T-helper 1 cell treated with Interleukin-12 subunit alpha and Interleukin-12 subunit beta and Interleukin-4 antibody, amounts not matched to agents 30 μg/mL and 1 μg/mL, for 36 hours (primary cell): ENCODE measurements at regions not wholly inside any gene's neighbourhood (a gene's known extent, or its start where the extent isn't known, plus 50 kb on each side); places are given as distances from the start of the nearest gene placed in this dataset.

Source experiments
- H3K27ac Mint-ChIP-seq: one replicate; pipeline ENCODE4 v1.8.0; 2021; ENCODE audit warnings: mild to moderate bottlenecking, mixed read lengths
- H3K27me3 Mint-ChIP-seq: one replicate; pipeline ENCODE4 v1.8.0; 2021; ENCODE audit warnings: low read depth, mixed read lengths
- H3K36me3 Mint-ChIP-seq: one replicate; pipeline ENCODE4 v1.8.0; 2021; ENCODE audit warnings: low read depth, mixed read lengths
- H3K4me1 Mint-ChIP-seq: one replicate; pipeline ENCODE4 v1.8.0; 2021; ENCODE audit warnings: low read depth, mixed read lengths
- H3K4me3 Mint-ChIP-seq: one replicate; pipeline ENCODE4 v1.8.0; 2021; ENCODE audit warnings: mild to moderate bottlenecking, moderate library complexity, mixed read lengths
- H3K9me3 Mint-ChIP-seq: one replicate; pipeline ENCODE4 v1.8.0; 2021; ENCODE audit warnings: mixed read lengths

GRCh38 chr1:3954170-3955169 lies 54.4 kb upstream of the C1orf174 start:
- Mint-ChIP-seq H3K27ac (no peak overlapping the region), H3K9me3 (no peaks in the 10 kb centered on the region), H3K27me3 (no peaks in the 10 kb centered on the region), H3K4me3 (no peak overlapping the region), H3K4me1 (no peaks in the 10 kb centered on the region), H3K36me3 (no peaks in the 10 kb centered on the region)

- Mint-ChIP-seq H3K9me3 (no peaks in the 10 kb centered on the region), H3K27ac (no peak overlapping the region), H3K4me3 (no peak overlapping the region), H3K27me3 (no peaks in the 10 kb centered on the region), H3K4me1 (no peaks in the 10 kb centered on the region), H3K36me3 (no peaks in the 10 kb centered on the region)
Measured at GRCh38 chr1:3955196-3955772, 55.2 kb upstream of the C1orf174 start.

- H3K4me1 Mint-ChIP-seq, result no peaks in the 10 kb centered on the region
- H3K27ac Mint-ChIP-seq, result no peak overlapping the region
- no peaks in the 10 kb centered on the region for H3K9me3 Mint-ChIP-seq
- no peak overlapping the region for H3K4me3 Mint-ChIP-seq
- H3K36me3 Mint-ChIP-seq, result no peaks in the 10 kb centered on the region
- H3K27me3 Mint-ChIP-seq, result no peaks in the 10 kb centered on the region
Measured at GRCh38 chr1:3956527-3957170, 56.6 kb upstream of the C1orf174 start.

GRCh38 chr1:3959361-3959760 lies 59.3 kb upstream of the C1orf174 start:
- Mint-ChIP-seq H3K27ac (no peak overlapping the region), H3K36me3 (no peaks in the 10 kb centered on the region), H3K27me3 (no peaks in the 10 kb centered on the region), H3K9me3 (no peaks in the 10 kb centered on the region), H3K4me1 (no peaks in the 10 kb centered on the region), H3K4me3 (no peak overlapping the region)

GRCh38 chr1:3963554-3963953 lies 63.5 kb upstream of the C1orf174 start:
- Mint-ChIP-seq H3K4me1 (no peaks in the 10 kb centered on the region), H3K36me3 (no peaks in the 10 kb centered on the region), H3K27ac (no peak overlapping the region), H3K9me3 (no peaks in the 10 kb centered on the region), H3K27me3 (no peaks in the 10 kb centered on the region), H3K4me3 (no peak overlapping the region)

GRCh38 chr1:3965693-3966092 lies 65.6 kb upstream of the C1orf174 start:
- H3K4me3 Mint-ChIP-seq, result no peak overlapping the region
- H3K27me3 Mint-ChIP-seq, result no peaks in the 10 kb centered on the region
- H3K4me1 Mint-ChIP-seq, result no peaks in the 10 kb centered on the region
- H3K9me3 Mint-ChIP-seq, result no peaks in the 10 kb centered on the region
- no peaks in the 10 kb centered on the region for H3K36me3 Mint-ChIP-seq
- no peak overlapping the region for H3K27ac Mint-ChIP-seq

- Mint-ChIP-seq H3K4me3 (no peak overlapping the region), H3K36me3 (no peaks in the 10 kb centered on the region), H3K4me1 (no peaks in the 10 kb centered on the region), H3K27me3 (no peaks in the 10 kb centered on the region), H3K9me3 (no peaks in the 10 kb centered on the region), H3K27ac (no peak overlapping the region)
Measured at GRCh38 chr1:3968851-3969250, 68.8 kb upstream of the C1orf174 start.

GRCh38 chr1:3971981-3972380 lies 71.9 kb upstream of the C1orf174 start:
- H3K27ac Mint-ChIP-seq, result no peak overlapping the region
- no peaks in the 10 kb centered on the region for H3K4me1 Mint-ChIP-seq
- H3K4me3 Mint-ChIP-seq, result no peak overlapping the region
- no peaks in the 10 kb centered on the region for H3K36me3 Mint-ChIP-seq
- no peaks in the 10 kb centered on the region for H3K9me3 Mint-ChIP-seq
- no peaks in the 10 kb centered on the region for H3K27me3 Mint-ChIP-seq

GRCh38 chr1:3975903-3976630 lies 76.0 kb upstream of the C1orf174 start:
- H3K27me3 Mint-ChIP-seq, result no peaks in the 10 kb centered on the region
- H3K27ac Mint-ChIP-seq, result no peak overlapping the region

GRCh38 chr1:3976821-3977220 lies 76.7 kb upstream of the C1orf174 start:
- H3K27me3 Mint-ChIP-seq, result no peaks in the 10 kb centered on the region
- H3K9me3 Mint-ChIP-seq, result no peaks in the 10 kb centered on the region
- H3K27ac Mint-ChIP-seq, result no peak overlapping the region
- H3K36me3 Mint-ChIP-seq, result no peaks in the 10 kb centered on the region
- no peak overlapping the region for H3K4me3 Mint-ChIP-seq
- no peaks in the 10 kb centered on the region for H3K4me1 Mint-ChIP-seq

More at GRCh38 chr1:3975903-3976630, 76.0 kb upstream of the C1orf174 start:
- H3K9me3 Mint-ChIP-seq, result no peaks in the 10 kb centered on the region
- H3K4me3 Mint-ChIP-seq, result no peak overlapping the region
- no peaks in the 10 kb centered on the region for H3K4me1 Mint-ChIP-seq
- no peaks in the 10 kb centered on the region for H3K36me3 Mint-ChIP-seq

GRCh38 chr1:3978196-3978989 lies 78.3 kb upstream of the C1orf174 start:
- no peak overlapping the region for H3K4me3 Mint-ChIP-seq
- H3K4me1 Mint-ChIP-seq, result no peaks in the 10 kb centered on the region
- no peak overlapping the region for H3K27ac Mint-ChIP-seq
- no peaks in the 10 kb centered on the region for H3K27me3 Mint-ChIP-seq
- no peaks in the 10 kb centered on the region for H3K36me3 Mint-ChIP-seq
- no peaks in the 10 kb centered on the region for H3K9me3 Mint-ChIP-seq

- Mint-ChIP-seq H3K4me1 (no peaks in the 10 kb centered on the region), H3K36me3 (no peaks in the 10 kb centered on the region), H3K4me3 (no peak overlapping the region), H3K27ac (no peak overlapping the region), H3K9me3 (no peaks in the 10 kb centered on the region), H3K27me3 (no peaks in the 10 kb centered on the region)
Measured at GRCh38 chr1:3978990-3979325, 78.9 kb upstream of the C1orf174 start.

GRCh38 chr1:3981261-3981660 lies 81.2 kb upstream of the C1orf174 start:
- Mint-ChIP-seq H3K4me1 (no peaks in the 10 kb centered on the region), H3K27ac (no peak overlapping the region), H3K9me3 (no peaks in the 10 kb centered on the region), H3K4me3 (no peak overlapping the region), H3K36me3 (no peaks in the 10 kb centered on the region), H3K27me3 (no peaks in the 10 kb centered on the region)
